ENCODE measurements at regions not wholly inside any gene's neighbourhood (a gene's known extent, or its start where the extent isn't known, plus 50 kb on each side); places are given as distances from the start of the nearest gene placed in this dataset.
"Not testable (repeated sequence)": the region's sequence is repeated elsewhere in the genome, so short reads cannot be mapped to it uniquely, and the experiment has no call there.

DNA sequence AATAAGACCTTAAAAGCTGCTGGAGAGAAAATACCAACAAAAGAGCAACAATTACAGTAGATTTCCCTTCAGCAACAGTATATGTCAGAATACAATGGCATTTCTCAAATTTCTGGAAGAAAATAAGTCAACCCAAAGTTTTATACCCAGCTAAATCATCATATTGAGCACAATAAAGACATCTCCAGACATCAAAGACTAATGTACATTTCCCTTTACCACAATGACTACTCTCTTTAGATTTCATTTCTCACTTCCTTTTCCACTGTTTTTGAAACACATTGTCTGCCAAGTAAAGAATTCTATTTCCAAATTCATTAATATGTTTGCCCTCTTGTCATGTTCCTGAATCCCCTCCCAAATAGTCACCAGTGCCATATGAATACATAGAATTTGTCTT lies 111.4 kb downstream of the POU4F1 start:
- Histone ChIP-seq H3K27ac (ENCODE audit: insufficient read depth, low read length) (no peak overlapping the region), H3K4me2 (ENCODE audit: extremely low read depth, insufficient read depth, low read length) (no peak overlapping the region), H3K4me3 (replicated peaks in 1 of 4; ENCODE audit: control extremely low read depth in 1 of 4, insufficient read depth in 1 of 4, low read depth in 3 of 4, low read length in 4 of 4) (no peak overlapping the region), H3K79me2 (ENCODE audit: control insufficient read depth, insufficient read depth, low read length) (no peaks in the 10 kb centered on the region), H4K20me1 (ENCODE audit: control insufficient read depth, extremely low read depth, insufficient read depth, low read length) (no peaks in the 10 kb centered on the region), H2AFZ (ENCODE audit: low read length) (no peak overlapping the region), H3K4me1 (ENCODE audit: control insufficient read depth, extremely low read depth, insufficient read depth, low read length) (no peaks in the 10 kb centered on the region), H3K27me3 (ENCODE audit: control insufficient read depth, insufficient read depth, low read length) (no peaks in the 10 kb centered on the region), H3K9ac (ENCODE audit: insufficient read depth, low read length) (no peak overlapping the region), H3K36me3 (ENCODE audit: control insufficient read depth, insufficient read depth, low read length) (no peaks in the 10 kb centered on the region), H3K9me3 (ENCODE audit: control insufficient read depth, insufficient read depth, low read depth, low read length) (no peaks in the 10 kb centered on the region)
- no peak for DNase-seq (ENCODE audit: low read depth in 2 of 2)
- no peak for TF ChIP-seq EZH2 (IDR thresholded peaks at IDR 0.05; ENCODE audit: low read length, missing control alignments)
- TF ChIP-seq, protein P1, sequence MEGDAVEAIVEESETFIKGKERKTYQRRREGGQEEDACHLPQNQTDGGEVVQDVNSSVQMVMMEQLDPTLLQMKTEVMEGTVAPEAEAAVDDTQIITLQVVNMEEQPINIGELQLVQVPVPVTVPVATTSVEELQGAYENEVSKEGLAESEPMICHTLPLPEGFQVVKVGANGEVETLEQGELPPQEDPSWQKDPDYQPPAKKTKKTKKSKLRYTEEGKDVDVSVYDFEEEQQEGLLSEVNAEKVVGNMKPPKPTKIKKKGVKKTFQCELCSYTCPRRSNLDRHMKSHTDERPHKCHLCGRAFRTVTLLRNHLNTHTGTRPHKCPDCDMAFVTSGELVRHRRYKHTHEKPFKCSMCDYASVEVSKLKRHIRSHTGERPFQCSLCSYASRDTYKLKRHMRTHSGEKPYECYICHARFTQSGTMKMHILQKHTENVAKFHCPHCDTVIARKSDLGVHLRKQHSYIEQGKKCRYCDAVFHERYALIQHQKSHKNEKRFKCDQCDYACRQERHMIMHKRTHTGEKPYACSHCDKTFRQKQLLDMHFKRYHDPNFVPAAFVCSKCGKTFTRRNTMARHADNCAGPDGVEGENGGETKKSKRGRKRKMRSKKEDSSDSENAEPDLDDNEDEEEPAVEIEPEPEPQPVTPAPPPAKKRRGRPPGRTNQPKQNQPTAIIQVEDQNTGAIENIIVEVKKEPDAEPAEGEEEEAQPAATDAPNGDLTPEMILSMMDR (conservative IDR thresholded peaks at IDR 0.05 in 1 of 2, IDR thresholded peaks at IDR 0.05 in 1 of 2; ENCODE audit: low read depth in 1 of 2, low read length in 2 of 2): no peak

DNA sequence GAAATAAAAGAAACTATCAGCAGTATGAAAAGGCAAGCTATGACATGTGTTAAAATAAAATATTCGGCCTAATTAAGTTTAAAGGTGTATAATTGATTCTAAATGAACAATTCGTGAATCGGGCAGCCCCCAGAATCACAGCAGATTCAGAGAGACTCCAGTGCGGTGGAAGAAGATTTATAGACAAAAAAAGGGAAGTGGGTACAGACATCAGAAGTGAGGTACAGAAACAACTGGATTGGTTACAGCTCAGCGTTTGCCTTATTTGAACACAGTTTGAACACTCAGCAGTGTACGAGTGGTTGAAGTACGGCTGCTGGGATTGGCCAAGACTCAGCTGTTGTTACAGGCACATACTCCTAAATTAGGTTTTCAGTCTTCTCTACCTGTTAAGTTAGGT lies 113.1 kb downstream of the POU4F1 start:
- not testable (repeated sequence) for H3K79me2 ChIP-seq (ENCODE audit: control insufficient read depth, insufficient read depth, low read length)

DNA sequence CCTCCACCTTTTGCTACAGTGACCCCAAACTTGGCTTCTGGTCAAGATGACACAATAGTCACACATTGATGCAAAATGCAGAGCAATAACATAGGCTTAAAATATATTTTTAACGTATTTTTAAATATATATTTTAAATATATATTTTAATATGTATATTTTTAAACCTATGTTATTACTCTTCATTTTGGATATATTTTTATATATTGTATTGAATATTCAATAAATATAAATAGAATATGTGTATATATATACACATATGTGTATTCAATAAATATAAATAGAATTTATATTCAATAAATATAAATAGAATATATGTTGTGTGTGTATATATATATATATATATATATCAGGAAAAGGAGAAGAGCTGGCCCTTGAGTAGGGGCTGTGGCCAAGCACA lies 115.6 kb downstream of the POU4F1 start:
- no peak for DNase-seq (ENCODE audit: low read depth in 2 of 2)
- Histone ChIP-seq H3K79me2 (ENCODE audit: control insufficient read depth, insufficient read depth, low read length) (no peaks in the 10 kb centered on the region), H3K4me1 (ENCODE audit: control insufficient read depth, extremely low read depth, insufficient read depth, low read length) (no peaks in the 10 kb centered on the region), H3K9ac (ENCODE audit: insufficient read depth, low read length) (no peak overlapping the region), H3K9me3 (ENCODE audit: control insufficient read depth, insufficient read depth, low read depth, low read length) (no peaks in the 10 kb centered on the region), H3K27ac (ENCODE audit: insufficient read depth, low read length) (no peak overlapping the region), H3K27me3 (ENCODE audit: control insufficient read depth, insufficient read depth, low read length) (no peaks in the 10 kb centered on the region), H3K36me3 (ENCODE audit: control insufficient read depth, insufficient read depth, low read length) (no peaks in the 10 kb centered on the region), H4K20me1 (ENCODE audit: control insufficient read depth, extremely low read depth, insufficient read depth, low read length) (no peaks in the 10 kb centered on the region), H2AFZ (ENCODE audit: low read length) (no peak overlapping the region), H3K4me3 (replicated peaks in 1 of 4; ENCODE audit: control extremely low read depth in 1 of 4, insufficient read depth in 1 of 4, low read depth in 3 of 4, low read length in 4 of 4) (no peak overlapping the region), H3K4me2 (ENCODE audit: extremely low read depth, insufficient read depth, low read length) (no peak overlapping the region)
- TF ChIP-seq EZH2 (IDR thresholded peaks at IDR 0.05; ENCODE audit: low read length, missing control alignments): no peak
- TF ChIP-seq, protein P1 (conservative IDR thresholded peaks at IDR 0.05 in 1 of 2, IDR thresholded peaks at IDR 0.05 in 1 of 2; ENCODE audit: low read depth in 1 of 2, low read length in 2 of 2): no peak

More for the DNA sequence above, 113.1 kb downstream of the POU4F1 start:
- not testable (repeated sequence) for H3K27ac ChIP-seq (ENCODE audit: insufficient read depth, low read length); H3K4me1 ChIP-seq (ENCODE audit: control insufficient read depth, extremely low read depth, insufficient read depth, low read length); H3K9me3 ChIP-seq (ENCODE audit: control insufficient read depth, insufficient read depth, low read depth, low read length); H4K20me1 ChIP-seq (ENCODE audit: control insufficient read depth, extremely low read depth, insufficient read depth, low read length); H3K27me3 ChIP-seq (ENCODE audit: control insufficient read depth, insufficient read depth, low read length); H3K9ac ChIP-seq (ENCODE audit: insufficient read depth, low read length); H3K4me3 ChIP-seq (replicated peaks in 1 of 4; ENCODE audit: control extremely low read depth in 1 of 4, insufficient read depth in 1 of 4, low read depth in 3 of 4, low read length in 4 of 4); DNase-seq (ENCODE audit: low read depth in 2 of 2); H3K4me2 ChIP-seq (ENCODE audit: extremely low read depth, insufficient read depth, low read length); H2AFZ ChIP-seq (ENCODE audit: low read length); H3K36me3 ChIP-seq (ENCODE audit: control insufficient read depth, insufficient read depth, low read length)

Data from fibroblast of lung (primary cell).